ENCODE measurements at regions not wholly inside any gene's neighbourhood (a gene's known extent, or its start where the extent isn't known, plus 50 kb on each side); places are given as distances from the start of the nearest gene placed in this dataset.

GRCh38 chr13:30840515-30840914, 65.6 kb upstream of the MEDAG start:
- Histone ChIP-seq H3K27me3 (no peaks in the 10 kb centered on the region), H3K4me1 (peaks cover 2% of the 10 kb centered on the region), H3K4me3 (no peak overlapping the region), H3K36me3 (no peaks in the 10 kb centered on the region), H3K9me3 (no peaks in the 10 kb centered on the region), H3K27ac (no peak overlapping the region)
- TF ChIP-seq EP300 (IDR thresholded peaks at IDR 0.05), result no peak
- no peak for TF ChIP-seq CTCF (IDR thresholded peaks at IDR 0.05)
- no peak for TF ChIP-seq POLR2AphosphoS5 (IDR thresholded peaks at IDR 0.05)
- no peak for TF ChIP-seq POLR2A (IDR thresholded peaks at IDR 0.05)
- 67% methylated on average over 6 of the region's 6 CpGs for whole genome bisulfite sequencing
- no peak for DNase-seq (ENCODE audit: low spot score in 2 of 2)

- WGBS, result 70% methylated on average over 5 of the region's 5 CpGs
- Histone ChIP-seq H3K27ac (peak overlapping the region; percentile 11), H3K27me3 (no peaks in the 10 kb centered on the region), H3K36me3 (no peaks in the 10 kb centered on the region), H3K4me1 (peaks cover 2% of the 10 kb centered on the region), H3K9me3 (no peaks in the 10 kb centered on the region), H3K4me3 (no peak overlapping the region)
- TF ChIP-seq POLR2AphosphoS5 (IDR thresholded peaks at IDR 0.05), result no peak
- TF ChIP-seq EP300 (IDR thresholded peaks at IDR 0.05), result no peak
- no peak for TF ChIP-seq POLR2A (IDR thresholded peaks at IDR 0.05)
- TF ChIP-seq CTCF (IDR thresholded peaks at IDR 0.05), result no peak
- DNase-seq (ENCODE audit: low spot score in 2 of 2), result no peak
Measured at GRCh38 chr13:30841154-30841553, 64.9 kb upstream of the MEDAG start.

GRCh38 chr13:30843548-30843947, 62.5 kb upstream of the MEDAG start:
- Histone ChIP-seq H3K36me3 (no peaks in the 10 kb centered on the region), H3K9me3 (no peaks in the 10 kb centered on the region), H3K4me3 (no peak overlapping the region), H3K4me1 (peaks cover 2% of the 10 kb centered on the region), H3K27me3 (no peaks in the 10 kb centered on the region), H3K27ac (no peak overlapping the region)
- WGBS, result 62% methylated on average over 4 of the region's 4 CpGs
- no peak for DNase-seq (ENCODE audit: low spot score in 2 of 2)
- TF ChIP-seq POLR2AphosphoS5 (IDR thresholded peaks at IDR 0.05) (no peak), EP300 (IDR thresholded peaks at IDR 0.05) (no peak), CTCF (IDR thresholded peaks at IDR 0.05) (no peak), POLR2A (IDR thresholded peaks at IDR 0.05) (no peak)

- no peak for TF ChIP-seq CTCF (IDR thresholded peaks at IDR 0.05)
- TF ChIP-seq POLR2AphosphoS5 (IDR thresholded peaks at IDR 0.05), result no peak
- no peak for TF ChIP-seq POLR2A (IDR thresholded peaks at IDR 0.05)
- no peak for TF ChIP-seq EP300 (IDR thresholded peaks at IDR 0.05)
- 89% methylated on average over 6 of the region's 6 CpGs for WGBS
- Histone ChIP-seq H3K4me3 (no peak overlapping the region), H3K36me3 (no peaks in the 10 kb centered on the region), H3K27me3 (no peaks in the 10 kb centered on the region), H3K4me1 (peaks cover 2% of the 10 kb centered on the region), H3K9me3 (no peaks in the 10 kb centered on the region), H3K27ac (no peak overlapping the region)
- DNase-seq (ENCODE audit: low spot score in 2 of 2), result no peak
Measured at GRCh38 chr13:30844548-30845296, 61.3 kb upstream of the MEDAG start.

GRCh38 chr13:30845297-30846214, 60.5 kb upstream of the MEDAG start:
- H3K9me3 ChIP-seq, result no peaks in the 10 kb centered on the region
- WGBS, result 72% methylated on average over 11 of the region's 11 CpGs
- no peak for DNase-seq (ENCODE audit: low spot score in 2 of 2)
- no peaks in the 10 kb centered on the region for H3K27me3 ChIP-seq
- TF ChIP-seq CTCF (IDR thresholded peaks at IDR 0.05) (no peak), POLR2AphosphoS5 (IDR thresholded peaks at IDR 0.05) (no peak), EP300 (IDR thresholded peaks at IDR 0.05) (no peak), POLR2A (IDR thresholded peaks at IDR 0.05) (no peak)
- no peak overlapping the region for H3K4me3 ChIP-seq
- H3K27ac ChIP-seq, result no peak overlapping the region
- no peaks in the 10 kb centered on the region for H3K36me3 ChIP-seq
- peaks cover 2% of the 10 kb centered on the region for H3K4me1 ChIP-seq
